NAMALWA (cell line): ENCODE measurements at regions not wholly inside any gene's neighbourhood (a gene's known extent, or its start where the extent isn't known, plus 50 kb on each side); places are given as distances from the start of the nearest gene placed in this dataset.

Source experiments
- DNase-seq: peaks from one replicate; pipeline ENCODE4 v3.0.0-alpha.2; 2015; ENCODE audit warnings: low spot score

DNA sequence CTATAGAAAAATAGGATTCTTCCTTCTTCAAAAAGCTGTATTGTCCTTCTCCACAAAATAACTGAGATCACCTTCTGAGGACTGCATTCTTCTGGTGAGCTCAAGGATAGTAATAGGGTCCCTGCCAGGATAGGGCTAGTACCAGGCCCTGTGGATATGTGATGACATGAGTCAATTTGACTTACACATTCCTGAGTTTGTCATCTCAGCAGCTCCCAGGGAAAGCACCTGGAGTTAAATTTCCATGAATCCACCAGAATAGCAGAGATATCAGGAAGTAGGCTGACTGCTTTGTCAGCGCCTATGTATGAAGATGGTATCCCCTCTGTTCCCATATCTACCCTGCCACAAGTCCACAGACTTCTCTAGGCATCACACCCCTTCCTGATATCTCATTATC lies 225.8 kb downstream of the PMP22 start:
- DNase-seq = no peak

DNA sequence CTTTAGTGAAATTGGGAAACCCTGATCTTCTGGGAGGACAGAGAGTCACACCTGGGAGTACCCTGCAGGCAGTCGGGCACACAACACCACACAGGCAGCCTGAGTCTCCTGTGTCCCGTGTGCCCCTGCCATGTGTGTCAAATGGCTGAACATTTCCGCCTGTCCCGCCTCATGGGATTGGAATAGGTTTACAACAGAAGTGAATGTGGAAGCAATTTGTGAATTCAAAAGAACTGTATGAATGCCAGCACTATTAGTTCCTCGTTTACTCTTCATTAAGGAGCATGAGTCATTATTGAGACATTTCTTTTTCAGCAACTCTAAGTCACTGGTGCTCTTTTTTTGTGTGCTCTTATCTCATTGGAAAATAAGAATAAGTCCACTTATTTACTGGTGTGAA lies 226.5 kb downstream of the PMP22 start:
- DNase-seq = no peak

DNA sequence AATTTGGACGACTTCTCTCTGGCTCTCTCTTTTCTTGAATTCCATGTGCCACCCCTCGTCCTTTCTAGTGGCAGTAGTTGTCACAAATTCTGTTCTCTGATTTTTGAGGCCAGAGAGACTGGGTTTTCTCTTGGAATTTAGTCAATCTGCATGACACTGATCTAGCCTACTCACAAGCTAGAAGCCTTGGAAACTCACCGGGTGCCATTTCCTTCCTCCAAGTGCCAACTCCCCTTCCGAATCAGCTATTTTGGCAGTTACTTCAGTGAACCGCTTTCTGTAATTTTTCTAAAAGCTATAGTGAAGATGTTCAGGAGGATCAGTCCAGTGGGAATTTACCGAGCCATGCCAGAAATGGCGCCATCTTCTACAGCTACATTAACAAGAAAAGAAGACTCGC lies 228.9 kb downstream of the PMP22 start:
- no peak for DNase-seq

DNA sequence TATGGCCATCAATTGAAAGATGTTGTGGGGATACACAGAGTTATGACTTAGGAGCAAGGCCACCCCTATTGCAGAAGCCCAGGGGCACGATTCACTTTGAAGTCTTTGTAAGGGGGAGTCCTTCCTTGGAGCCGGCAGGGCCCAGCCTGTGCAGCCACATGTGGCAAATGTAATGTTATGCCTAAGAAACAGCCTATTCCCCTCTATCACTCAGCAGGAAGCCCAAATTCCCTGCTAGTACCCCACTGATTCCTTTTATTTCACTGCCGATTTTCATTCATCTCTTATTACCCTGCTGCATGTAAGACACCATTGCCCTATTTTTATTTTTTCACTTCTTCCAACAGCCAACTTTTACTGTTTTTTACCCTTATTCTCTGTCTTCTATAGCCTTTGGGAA lies 233.2 kb downstream of the PMP22 start:
- no peak for DNase-seq

DNA sequence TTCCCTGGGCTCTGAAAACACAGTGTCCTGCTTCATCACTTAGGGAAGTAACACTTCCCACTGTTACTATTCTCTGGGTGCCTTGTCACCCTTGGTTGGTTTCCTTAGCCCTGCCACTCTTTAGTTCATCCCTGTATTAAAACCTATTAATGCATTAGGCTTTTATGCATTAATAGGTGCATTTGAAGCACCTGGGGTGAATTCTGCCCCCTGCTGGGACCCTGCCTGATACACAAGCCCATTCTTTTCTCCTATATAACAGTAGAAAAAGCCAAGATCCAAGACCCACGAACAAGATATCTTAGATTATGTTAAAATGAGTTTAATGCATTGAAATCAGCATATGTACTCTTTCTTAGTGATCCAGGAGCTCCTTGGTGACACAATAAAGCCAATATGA lies 235.7 kb downstream of the PMP22 start:
- no peak for DNase-seq

DNA sequence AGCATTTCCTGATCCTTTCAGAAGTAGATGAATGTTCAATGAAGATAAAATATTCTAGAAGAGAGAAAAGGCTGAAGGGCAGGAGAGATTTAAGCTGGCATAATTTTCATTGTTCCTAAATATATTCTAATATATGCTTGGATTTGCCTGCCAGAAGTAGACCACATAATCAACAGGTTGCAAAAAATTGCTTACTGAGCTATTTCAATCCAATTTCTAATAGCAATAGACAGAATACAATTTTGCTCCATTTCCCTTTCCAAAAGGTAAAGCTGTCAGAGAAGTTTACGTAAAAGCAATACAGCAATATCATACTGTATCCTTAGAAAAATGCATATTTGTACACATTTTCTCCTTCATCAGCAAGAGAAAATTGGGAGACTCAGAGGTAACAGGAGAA lies 237.3 kb downstream of the PMP22 start:
- no peak for DNase-seq

DNA sequence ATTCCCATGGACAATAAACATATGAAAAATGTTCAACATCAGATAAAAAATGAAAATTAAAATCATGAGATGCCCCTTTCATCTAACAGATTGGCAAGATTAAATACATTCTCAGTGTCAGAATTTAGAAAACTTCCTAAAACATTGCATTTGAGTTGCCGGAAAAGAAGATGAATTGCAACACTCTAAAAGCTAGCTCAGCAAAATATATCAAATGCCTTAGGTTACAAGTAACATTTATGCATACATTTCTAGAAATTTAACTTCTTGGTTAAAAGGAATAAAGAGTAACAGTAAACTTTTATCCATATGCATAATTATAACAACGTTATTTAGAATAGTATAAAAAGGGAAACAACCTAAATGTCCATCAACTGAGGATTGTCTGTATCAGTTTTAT lies 239.0 kb downstream of the PMP22 start:
- DNase-seq = no peak

DNA sequence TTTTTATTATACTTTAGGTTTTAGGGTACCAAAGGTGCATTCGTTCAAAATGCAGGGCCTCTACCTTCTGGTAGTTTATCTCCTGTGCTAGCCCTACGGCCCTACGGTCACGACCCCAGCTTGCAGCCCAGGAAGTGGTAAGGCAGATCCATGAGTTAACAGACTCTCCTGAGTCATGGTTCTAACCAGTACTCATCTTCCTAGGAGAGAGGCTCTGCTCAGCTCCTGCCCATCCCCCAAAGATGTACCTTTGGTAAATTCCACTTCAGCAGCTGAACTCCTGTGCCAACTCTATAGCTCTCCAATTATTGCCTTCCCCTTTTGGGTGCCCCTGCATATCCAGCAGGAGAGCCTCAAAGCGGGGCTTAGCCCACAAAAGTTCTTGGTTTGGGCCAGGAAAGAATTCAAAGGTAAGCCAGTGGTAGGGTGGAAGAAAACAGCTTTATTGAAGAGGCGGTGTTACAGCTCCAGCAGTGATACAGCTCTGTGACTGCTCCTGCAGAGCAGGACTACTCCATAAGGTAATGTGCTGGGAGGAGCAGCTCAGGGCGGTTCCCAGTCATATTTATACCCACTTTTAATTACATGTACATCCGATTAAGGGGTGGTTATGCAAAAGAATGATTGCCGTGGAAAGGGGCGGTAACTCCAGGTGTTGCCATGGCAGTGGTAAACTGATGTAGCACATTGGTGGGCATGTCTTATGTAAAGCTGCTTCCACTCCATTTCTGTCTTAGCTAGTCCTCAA lies 241.4 kb downstream of the PMP22 start:
- no peak for DNase-seq

DNA sequence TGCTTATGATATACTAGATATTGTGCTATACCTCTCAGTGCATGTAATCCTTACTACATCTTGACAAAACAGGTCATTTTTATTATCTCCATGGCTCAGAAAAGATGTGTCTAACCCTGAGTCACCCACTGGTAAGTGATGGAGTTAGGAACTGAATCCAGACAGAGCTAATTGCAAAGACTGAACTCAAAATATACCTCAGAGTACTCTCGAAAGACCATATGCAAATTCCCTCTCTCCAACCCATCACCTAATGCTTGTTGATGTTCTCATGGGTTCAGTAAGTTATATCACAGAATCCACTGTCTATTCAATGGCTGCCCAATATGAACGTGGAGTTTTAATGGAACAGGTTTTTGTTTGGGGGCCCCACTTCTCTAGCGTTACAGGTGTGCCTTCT lies 246.0 kb downstream of the PMP22 start:
- DNase-seq = no peak

DNA sequence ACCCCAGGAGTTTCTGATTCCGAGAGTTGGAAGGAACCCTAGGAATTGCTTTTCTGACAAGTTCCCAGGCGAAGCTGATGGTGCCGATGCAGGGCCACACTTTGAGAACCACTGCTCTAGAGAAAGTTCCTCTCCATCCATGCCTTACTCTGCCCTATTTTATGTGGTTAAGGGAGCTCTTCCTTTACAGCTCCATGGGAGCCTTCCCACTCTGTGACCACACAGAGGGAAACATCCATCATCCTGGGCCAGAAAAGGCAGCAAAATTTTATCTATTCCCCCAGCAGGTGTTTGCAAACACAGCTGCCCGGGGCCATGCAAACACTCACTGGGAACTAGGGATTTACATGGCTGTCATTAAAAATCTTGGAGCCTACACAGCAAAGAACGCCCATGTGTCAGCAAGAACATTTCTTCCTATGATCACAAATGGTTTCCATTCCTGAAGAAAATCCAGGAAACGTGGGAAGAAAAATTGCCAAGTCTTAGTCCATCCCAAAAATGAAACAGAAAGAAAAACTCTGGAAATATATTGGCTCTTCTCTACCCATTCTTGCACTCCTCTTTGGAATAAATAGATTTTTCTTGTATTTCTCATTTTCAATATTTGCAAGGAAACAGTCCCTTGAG lies 252.7 kb downstream of the PMP22 start:
- DNase-seq = no peak

DNA sequence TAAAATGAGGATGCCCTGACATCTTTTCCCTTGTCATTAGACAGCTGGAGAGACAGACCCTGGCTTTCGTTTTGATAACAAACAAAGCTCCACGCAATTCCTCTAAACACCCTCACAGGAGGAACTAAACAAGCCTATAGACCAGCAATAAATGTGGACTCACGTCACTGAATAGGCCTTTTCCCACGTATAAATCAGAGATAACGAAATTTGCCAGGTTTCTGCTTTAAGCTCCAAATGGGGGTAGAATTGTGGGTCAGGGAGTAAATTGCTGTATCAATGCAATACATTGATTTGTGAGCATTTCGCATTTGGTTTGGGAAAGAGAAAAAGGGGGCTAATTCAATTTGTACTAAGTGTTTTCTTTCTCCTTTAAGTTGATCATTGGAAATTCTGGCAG lies 256.0 kb downstream of the PMP22 start:
- DNase-seq = no peak

DNA sequence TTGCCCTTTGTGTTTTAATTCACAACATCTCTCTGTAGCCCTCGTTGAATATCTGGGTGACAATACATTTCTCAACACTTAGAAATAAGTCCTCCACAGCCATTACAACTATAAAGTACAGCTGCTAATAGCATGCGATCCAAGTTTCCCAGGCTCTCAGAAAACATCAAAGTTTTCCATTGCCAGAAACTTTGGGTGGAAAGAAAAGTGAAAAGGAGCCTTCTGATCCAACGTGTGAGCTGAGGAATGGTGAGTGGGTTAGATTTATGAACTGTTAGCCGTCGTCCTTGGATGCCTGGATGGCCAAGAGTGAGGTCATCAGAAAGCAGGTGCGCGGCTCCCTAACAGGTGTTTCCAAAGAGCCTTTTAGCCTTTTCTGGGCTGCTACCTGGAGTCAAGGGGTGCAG lies 258.0 kb downstream of the PMP22 start:
- DNase-seq = no peak

DNA sequence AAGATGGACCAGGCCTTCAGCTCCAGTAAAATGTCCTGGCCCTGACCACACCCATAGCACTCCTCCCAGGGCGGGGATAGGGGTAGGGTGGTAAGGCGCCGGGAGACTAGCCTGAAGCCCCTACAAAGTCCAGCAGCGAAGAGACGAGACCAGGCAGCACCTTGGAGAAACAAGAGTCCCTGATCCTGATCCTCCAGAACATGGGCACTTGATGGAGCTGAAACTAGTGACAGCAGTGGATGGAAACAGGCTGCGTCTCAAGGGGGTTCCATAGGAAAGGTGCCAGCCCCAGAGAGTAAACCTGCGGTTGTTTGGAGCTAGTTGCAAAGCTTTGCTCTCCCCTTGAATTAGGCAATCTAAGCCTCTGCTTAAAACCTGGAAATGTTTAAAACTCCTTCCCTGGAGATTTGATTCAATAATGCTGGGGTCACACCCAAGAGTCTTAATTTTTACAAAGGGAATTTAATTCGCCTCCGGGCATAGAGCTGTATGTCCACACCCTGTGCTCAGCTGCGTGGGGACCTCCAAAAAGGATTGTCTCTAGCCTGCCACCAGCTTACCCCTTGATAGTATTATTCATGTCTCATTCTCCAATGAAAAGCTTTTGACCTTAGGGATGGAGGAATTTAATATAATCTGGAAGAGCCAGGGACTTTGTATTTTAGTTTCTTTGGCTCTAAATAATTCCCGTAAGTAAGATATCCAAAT lies 258.6 kb downstream of the PMP22 start:
- DNase-seq = no peak

DNA sequence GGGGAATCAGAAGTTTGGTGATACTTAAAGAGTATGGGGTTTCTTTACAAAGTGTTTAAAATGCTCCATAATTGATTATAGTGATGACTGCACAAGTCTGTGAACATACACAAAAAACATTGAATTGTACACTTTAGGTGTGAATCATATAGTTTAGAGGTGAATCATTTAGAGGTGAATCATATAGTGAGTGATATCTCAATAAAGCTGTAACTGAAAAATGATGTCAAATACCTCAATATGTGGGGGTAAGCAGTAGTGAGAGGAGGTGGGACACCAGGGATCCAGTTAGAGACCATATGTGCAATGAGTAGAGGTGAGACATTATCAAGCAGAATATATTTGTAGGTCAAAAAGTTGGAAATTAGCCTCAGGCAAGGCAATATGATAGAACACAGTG lies 264.5 kb downstream of the PMP22 start:
- no peak for DNase-seq

DNA sequence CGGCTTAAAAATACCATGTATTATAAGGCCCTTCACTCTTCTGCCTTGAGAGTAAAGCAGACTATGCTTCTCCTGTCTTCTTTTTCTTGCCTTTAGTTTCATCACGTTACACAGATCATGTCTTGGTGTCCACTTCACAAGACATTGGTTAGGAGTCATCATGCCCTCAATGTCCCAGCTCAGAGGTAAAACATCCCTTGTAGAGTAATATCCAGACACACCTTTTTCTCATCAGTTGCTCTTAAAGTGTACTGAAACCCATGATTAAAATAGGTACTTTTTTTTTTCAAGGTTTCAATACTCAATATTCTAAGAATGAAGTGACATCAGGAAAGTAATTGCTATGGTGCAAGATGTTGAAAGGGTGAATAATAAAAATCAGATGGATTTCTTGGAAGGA lies 267.8 kb downstream of the PMP22 start:
- DNase-seq = no peak

DNA sequence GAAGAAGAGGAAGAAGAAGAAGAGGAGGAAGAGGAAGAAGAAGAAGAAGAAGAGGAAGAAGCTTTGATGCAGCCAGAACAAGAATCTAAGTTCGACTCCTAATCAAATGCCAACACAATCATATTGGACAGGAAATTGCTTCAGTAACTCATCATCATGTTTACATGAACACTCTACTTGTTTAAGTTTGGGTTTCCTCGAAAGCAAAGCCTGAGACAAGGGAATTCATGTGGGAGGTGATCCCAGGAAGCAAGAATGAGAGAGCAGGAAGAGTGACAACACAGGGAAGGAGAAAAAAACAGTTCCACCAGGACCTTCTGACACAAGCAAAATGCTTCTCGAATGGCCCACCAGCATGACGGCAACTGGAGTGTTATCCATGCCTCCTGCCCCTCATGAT lies 279.0 kb downstream of the PMP22 start:
- no peak for DNase-seq

DNA sequence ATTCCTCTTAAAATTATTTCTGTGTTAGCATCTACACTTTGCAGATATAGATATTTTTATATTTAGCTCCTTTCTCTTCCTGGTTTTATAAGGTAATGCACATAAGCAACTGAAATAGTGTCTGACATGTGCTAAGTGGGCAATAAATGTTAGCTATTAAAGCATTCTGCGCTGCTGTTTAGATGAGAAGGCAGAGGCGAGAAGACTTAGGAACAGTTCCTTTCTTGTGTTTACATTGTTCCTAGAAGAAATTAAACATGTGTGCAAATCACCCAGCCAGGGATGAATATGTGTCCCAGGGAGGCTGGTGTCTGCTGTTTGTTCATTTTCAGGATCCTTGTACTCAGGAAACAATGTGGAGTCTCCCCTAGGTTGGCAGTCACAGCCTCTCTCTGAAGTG lies 292.3 kb downstream of the PMP22 start:
- no peak for DNase-seq

DNA sequence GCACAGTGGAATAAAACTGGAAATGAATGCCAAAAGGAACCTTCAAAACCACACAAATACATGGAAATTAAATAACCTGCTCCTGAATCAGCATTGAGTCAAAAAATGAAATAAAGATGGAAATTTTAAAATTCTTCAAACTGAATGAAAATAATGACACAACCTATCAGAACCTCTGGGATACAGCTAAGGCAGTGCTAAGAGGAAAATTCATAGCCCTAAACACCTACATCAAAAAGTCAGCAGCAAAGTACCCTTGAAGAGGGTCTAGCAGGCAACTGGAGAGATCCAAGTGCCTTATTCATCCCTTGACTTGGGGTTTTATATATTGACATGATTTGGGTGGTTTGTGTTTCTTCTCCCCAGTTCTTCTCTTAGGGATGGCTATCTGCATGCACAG lies 294.1 kb downstream of the PMP22 start:
- DNase-seq = no peak

DNA sequence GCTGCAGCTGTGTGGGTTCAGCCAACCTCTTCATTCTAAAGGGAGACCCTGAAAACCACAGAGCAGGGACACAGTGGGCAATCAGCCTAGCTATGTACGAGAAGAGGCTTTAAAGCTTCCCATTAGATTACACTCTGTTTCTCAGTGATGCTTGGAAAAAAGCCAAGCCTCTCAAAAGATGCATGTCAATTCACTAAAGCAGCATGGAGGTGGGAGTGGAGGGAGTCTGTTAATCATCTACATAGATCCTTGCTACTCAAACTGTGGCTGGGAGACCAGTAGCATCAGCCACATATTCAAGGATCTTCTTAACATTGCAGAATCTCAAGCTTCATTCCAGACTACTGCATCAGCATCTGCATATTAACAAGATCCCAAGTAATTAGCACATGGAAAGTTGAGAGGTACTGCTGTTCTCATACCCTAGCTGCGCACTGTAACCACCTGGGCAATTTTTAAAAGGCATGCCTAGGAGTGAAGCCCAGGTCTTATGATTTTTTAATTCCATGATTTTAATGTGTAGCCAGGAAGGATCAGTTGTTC lies 305.9 kb downstream of the PMP22 start:
- no peak for DNase-seq

DNA sequence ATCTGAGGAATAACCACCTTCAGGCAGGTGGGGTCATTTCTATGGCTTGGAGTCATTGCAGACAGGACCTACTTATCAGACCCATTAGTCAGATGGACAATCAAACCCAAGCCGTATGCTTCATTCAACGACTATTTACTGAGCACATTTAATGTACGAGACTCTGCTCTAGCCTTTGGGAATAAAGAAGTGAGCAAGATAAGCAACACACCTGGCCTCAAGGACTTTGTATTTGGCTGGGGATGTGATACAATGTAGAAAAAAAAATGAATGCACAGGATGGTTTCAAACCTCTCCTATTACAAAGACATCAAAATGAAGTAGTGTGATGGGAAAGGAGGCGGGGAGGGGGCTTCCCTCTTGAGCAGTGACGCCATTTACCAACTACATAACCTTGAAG lies 311.7 kb downstream of the PMP22 start:
- DNase-seq = no peak

DNA sequence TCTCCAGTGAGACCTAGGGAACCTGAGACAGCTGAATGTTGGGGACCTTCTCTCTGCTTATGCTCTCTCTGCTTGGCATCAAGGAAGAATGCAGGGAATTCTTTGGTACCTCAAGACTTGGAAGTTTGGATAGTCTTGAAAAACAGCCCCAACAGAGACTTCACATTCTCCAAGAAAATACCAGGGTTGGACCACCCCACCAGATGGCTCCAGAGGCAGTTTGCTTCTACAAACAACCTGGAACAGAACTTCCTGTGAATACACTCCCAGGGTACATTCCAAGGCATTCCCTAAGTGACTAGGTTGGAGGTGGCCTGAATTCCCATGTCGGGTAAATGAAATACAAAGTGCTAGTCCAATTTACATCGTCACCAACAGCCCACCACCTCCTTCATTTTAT lies 314.4 kb downstream of the PMP22 start:
- no peak for DNase-seq

DNA sequence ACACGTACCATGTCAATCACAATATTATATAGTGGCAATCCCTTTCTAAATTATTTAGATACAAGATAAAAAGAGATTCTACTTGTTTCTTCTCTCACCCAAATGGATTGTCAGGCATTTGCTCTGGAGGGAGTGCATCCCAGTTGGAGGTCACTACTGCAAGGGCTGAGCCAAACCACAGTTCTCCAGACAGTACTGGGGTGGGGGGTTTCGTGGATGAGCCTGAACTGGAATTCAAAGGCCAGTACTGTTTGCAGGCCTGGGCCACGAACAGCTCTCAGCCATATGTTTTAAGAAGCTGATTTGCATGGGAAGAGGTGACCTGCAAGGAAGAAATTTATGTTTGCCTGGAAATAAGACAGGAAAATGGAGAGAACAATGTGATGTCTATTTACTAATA lies 314.9 kb downstream of the PMP22 start:
- no peak for DNase-seq

DNA sequence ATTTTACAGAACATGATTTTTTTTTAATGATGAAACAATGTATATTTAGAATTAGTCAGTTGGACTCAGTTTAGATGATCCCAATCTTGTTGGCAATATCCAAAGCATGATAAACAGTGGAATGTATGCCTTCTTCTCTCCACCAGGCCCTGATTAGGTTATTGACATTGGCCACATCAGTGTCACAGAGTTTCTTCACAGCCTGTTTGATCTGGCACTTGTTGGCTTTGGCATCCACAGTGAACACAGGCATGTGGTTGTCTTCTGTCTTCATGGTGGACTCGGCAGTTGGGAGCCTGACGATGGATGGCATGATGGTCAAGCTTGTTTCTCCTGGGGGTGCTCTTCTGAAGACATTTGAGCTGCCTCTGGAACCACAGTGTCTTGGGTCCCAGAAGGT lies 317.5 kb downstream of the PMP22 start:
- DNase-seq = no peak
